HL-60/S4 (cell line): ENCODE measurements at regions not wholly inside any gene's neighbourhood (a gene's known extent, or its start where the extent isn't known, plus 50 kb on each side); places are given as distances from the start of the nearest gene placed in this dataset.
"Not testable (repeated sequence)": the region's sequence is repeated elsewhere in the genome, so short reads cannot be mapped to it uniquely, and the experiment has no call there.

Experiments used
- in situ Hi-C: fragments of 300-500 bp; cut with MboI; formaldehyde crosslinking; loops from 2 replicates; pipeline ENCODE4 v1.14.3; 2022; ENCODE audit warnings: low sequenced_read_pairs

GRCh38 chr6:10184371-10185227, 230.3 kb downstream of the TFAP2A start:
- in situ Hi-C loops: no loop called here

GRCh38 chr6:10180138-10181074, 234.5 kb downstream of the TFAP2A start:
- in situ Hi-C loops: no loop called here

GRCh38 chr6:10177704-10178103, 237.2 kb downstream of the TFAP2A start:
- in situ Hi-C loops: no loop called here

- in situ Hi-C loops: no loop called here
Observed at GRCh38 chr6:10175362-10175761, 239.5 kb downstream of the TFAP2A start.

- in situ Hi-C loops: no loop called here
Observed at GRCh38 chr6:10174761-10175160, 240.1 kb downstream of the TFAP2A start.

- in situ Hi-C loops: no loop called here
Observed at GRCh38 chr6:10174056-10174455, 240.8 kb downstream of the TFAP2A start.

GRCh38 chr6:10171706-10172105, 243.2 kb downstream of the TFAP2A start:
- in situ Hi-C loops: not testable (repeated sequence)

- in situ Hi-C loops: no loop called here
Observed at GRCh38 chr6:10170816-10171215, 244.1 kb downstream of the TFAP2A start.

- in situ Hi-C loops: no loop called here
Observed at GRCh38 chr6:10166031-10166430, 248.8 kb downstream of the TFAP2A start.

GRCh38 chr6:10163203-10163962, 251.5 kb downstream of the TFAP2A start:
- in situ Hi-C loops: no loop called here

- in situ Hi-C loops: no loop called here
Observed at GRCh38 chr6:10156875-10157274, 258.0 kb downstream of the TFAP2A start.

GRCh38 chr6:10154251-10154650, 260.6 kb downstream of the TFAP2A start:
- in situ Hi-C loops: no loop called here

GRCh38 chr6:10151144-10151915, 263.5 kb downstream of the TFAP2A start:
- in situ Hi-C loops: no loop called here

- in situ Hi-C loops: no loop called here
Observed at GRCh38 chr6:10149603-10150002, 265.3 kb downstream of the TFAP2A start.

GRCh38 chr6:10146715-10147451, 268.0 kb downstream of the TFAP2A start:
- in situ Hi-C loops: no loop called here

GRCh38 chr6:10144772-10145171, 270.1 kb downstream of the TFAP2A start:
- in situ Hi-C loops: no loop called here

GRCh38 chr6:10141746-10142443, 273.0 kb downstream of the TFAP2A start:
- in situ Hi-C loops: no loop called here

GRCh38 chr6:10140824-10141223, 274.1 kb downstream of the TFAP2A start:
- in situ Hi-C loops: no loop called here

- in situ Hi-C loops: no loop called here
Observed at GRCh38 chr6:10140136-10140535, 274.7 kb downstream of the TFAP2A start.
